Posterior cingulate gyrus (tissue), 11 donors: ENCODE measurements at regions not wholly inside any gene's neighbourhood (a gene's known extent, or its start where the extent isn't known, plus 50 kb on each side); places are given as distances from the start of the nearest gene placed in this dataset.

Experiments
- DNase-seq, 10 donors: peaks; one replicate each; pipeline versions ENCODE4 v3.0.0 to v3.0.0-alpha.2; 2020 to 2021; ENCODE audit warnings: mixed read lengths in 3 of 10
- intact Hi-C: fragments of 100-400 bp; cut with DNase I; formaldehyde crosslinking; loops from one replicate; pipeline ENCODE4 v1.15.1; 2023

- intact Hi-C loops: no loop called here
- DNase-seq: no peak
Measured at GRCh38 chrY:19365321-19365720, 379.2 kb downstream of the KDM5D start.

GRCh38 chrY:19357249-19357648, 387.3 kb downstream of the KDM5D start:
- DNase-seq: no peak
- intact Hi-C loops: no loop called here

GRCh38 chrY:19356735-19357134, 387.8 kb downstream of the KDM5D start:
- DNase-seq: no peak
- intact Hi-C loops: no loop called here

GRCh38 chrY:19354857-19355173, 389.7 kb downstream of the KDM5D start:
- intact Hi-C loops: no loop called here

GRCh38 chrY:19354061-19354856, 390.3 kb downstream of the KDM5D start:
- DNase-seq: no peak
- intact Hi-C loops: no loop called here

More at GRCh38 chrY:19354857-19355173, 389.7 kb downstream of the KDM5D start:
- no peak for DNase-seq

- intact Hi-C loops: no loop called here
- no peak for DNase-seq
Measured at GRCh38 chrY:19351616-19352015, 392.9 kb downstream of the KDM5D start.

GRCh38 chrY:19321701-19322100, 422.8 kb downstream of the KDM5D start:
- intact Hi-C loops: no loop called here
- DNase-seq: no peak

- intact Hi-C loops: no loop called here
- no peak for DNase-seq
Measured at GRCh38 chrY:19319135-19319534, 425.4 kb downstream of the KDM5D start.

- DNase-seq: no peak
- intact Hi-C loops: no loop called here
Measured at GRCh38 chrY:19317271-19317987, 427.1 kb downstream of the KDM5D start.

- intact Hi-C loops: no loop called here
- DNase-seq: no peak
Measured at GRCh38 chrY:19307627-19308026, 436.9 kb downstream of the KDM5D start.

GRCh38 chrY:19303136-19303535, 441.4 kb downstream of the KDM5D start:
- DNase-seq: no peak
- intact Hi-C loops: no loop called here

- DNase-seq: no peak
- intact Hi-C loops: no loop called here
Measured at GRCh38 chrY:19290925-19291324, 453.6 kb downstream of the KDM5D start.

- no peak for DNase-seq
- intact Hi-C loops: no loop called here
Measured at GRCh38 chrY:19274076-19274475, 470.4 kb downstream of the KDM5D start.

GRCh38 chrY:19268331-19268730, 476.2 kb downstream of the KDM5D start:
- intact Hi-C loops: no loop called here

GRCh38 chrY:19265404-19265803, 479.1 kb downstream of the KDM5D start:
- DNase-seq: no peak
- intact Hi-C loops: no loop called here

More at GRCh38 chrY:19268331-19268730, 476.2 kb downstream of the KDM5D start:
- no peak for DNase-seq

- DNase-seq: no peak
- intact Hi-C loops: no loop called here
Measured at GRCh38 chrY:19262310-19262709, 482.2 kb downstream of the KDM5D start.

- intact Hi-C loops: no loop called here
- DNase-seq: no peak
Measured at GRCh38 chrY:19232276-19232994, 458.9 kb upstream of the HSFY2 start.

GRCh38 chrY:19220784-19221183, 447.2 kb upstream of the HSFY2 start:
- no peak for DNase-seq
- intact Hi-C loops: no loop called here

GRCh38 chrY:19208915-19209314, 435.4 kb upstream of the HSFY2 start:
- intact Hi-C loops: no loop called here
- no peak for DNase-seq

GRCh38 chrY:19207048-19207447, 433.5 kb upstream of the HSFY2 start:
- no peak for DNase-seq
- intact Hi-C loops: no loop called here

GRCh38 chrY:19180824-19181223, 407.3 kb upstream of the HSFY2 start:
- intact Hi-C loops: no loop called here

GRCh38 chrY:19168202-19168565, 394.6 kb upstream of the HSFY2 start:
- intact Hi-C loops: no loop called here
- no peak for DNase-seq

More at GRCh38 chrY:19180824-19181223, 407.3 kb upstream of the HSFY2 start:
- no peak for DNase-seq
